Gastroesophageal sphincter (tissue), 4 donors: ENCODE measurements at regions not wholly inside any gene's neighbourhood (a gene's known extent, or its start where the extent isn't known, plus 50 kb on each side); places are given as distances from the start of the nearest gene placed in this dataset.

ENCODE experiments used
- ATAC-seq: fragments of 150-250 bp; one replicate; pipeline ENCODE4 v1.9.1; 2016; ENCODE audit warnings: mild to moderate bottlenecking, moderate library complexity
- H3K27ac ChIP-seq, 4 donors: fragments of 200-600 bp; sonication (generic) in 3 of 4; 1 replicate in 3 of 4; 2 replicates in 1 of 4; pipeline ENCODE4 v1.5.1; 2016 to 2019
- H3K27me3 ChIP-seq: fragments of 200-600 bp; sonication (generic); one replicate; pipeline ENCODE4 v1.5.1; 2019
- H3K36me3 ChIP-seq, 2 donors: fragments of 200-600 bp; sonication (generic); one replicate each; pipeline ENCODE4 v1.5.1; 2019; ENCODE audit warnings: control low read depth in 1 of 2
- H3K4me1 ChIP-seq, 3 donors: fragments of 200-600 bp; sonication (generic); 1 replicate in 2 of 3; 2 replicates in 1 of 3; pipeline ENCODE4 v1.5.1; 2016 to 2019; ENCODE audit warnings: control low read depth in 2 of 3
- H3K4me3 ChIP-seq, 2 donors: fragments of 200-600 bp; sonication (generic); one replicate each; pipeline ENCODE4 v1.5.1; 2019; ENCODE audit warnings: mild to moderate bottlenecking in 1 of 2, moderate library complexity in 1 of 2
- H3K9me3 ChIP-seq, 3 donors: fragments of 200-600 bp; sonication (generic); one replicate each; pipeline ENCODE4 v1.5.1; 2017 to 2019; ENCODE audit warnings: control low read depth in 2 of 3
- EP300 ChIP-seq: sonication (generic); formaldehyde crosslinking; IDR thresholded peaks from one replicate; pipeline ENCODE4 v1.6.1; 2017; ENCODE audit warnings: antibody characterized with exemption, mild to moderate bottlenecking
- POLR2A ChIP-seq, 2 donors: fragments of 450-650 bp; IDR thresholded peaks; one replicate each; pipeline ENCODE4 v1.6.1; 2017; ENCODE audit warnings: antibody characterized with exemption in 2 of 2, mild to moderate bottlenecking in 2 of 2, moderate library complexity in 1 of 2
- POLR2AphosphoS5 ChIP-seq: sonication (generic); formaldehyde crosslinking; IDR thresholded peaks from one replicate; pipeline ENCODE4 v1.6.1; 2017; ENCODE audit warnings: antibody characterized with exemption
- WGBS, 2 donors: methylation state at CpG; one replicate each; pipeline ENCODE4 v1.1.5; 2018; ENCODE audit warnings: low coverage in 1 of 2; 5-methylcytosine and 5-hydroxymethylcytosine counted together
- TF ChIP-seq, protein P1 (sequence below), 4 experiments: fragments of 200-600 bp in 2 of 4; fragments of 450-650 bp in 2 of 4; sonication (generic) in 1 of 4; IDR thresholded peaks; one replicate each; pipeline ENCODE4 v1.5.1; 2017 to 2019; ENCODE audit warnings: antibody characterized with exemption in 4 of 4, mild to moderate bottlenecking in 2 of 4, moderate library complexity in 2 of 4

DNA sequence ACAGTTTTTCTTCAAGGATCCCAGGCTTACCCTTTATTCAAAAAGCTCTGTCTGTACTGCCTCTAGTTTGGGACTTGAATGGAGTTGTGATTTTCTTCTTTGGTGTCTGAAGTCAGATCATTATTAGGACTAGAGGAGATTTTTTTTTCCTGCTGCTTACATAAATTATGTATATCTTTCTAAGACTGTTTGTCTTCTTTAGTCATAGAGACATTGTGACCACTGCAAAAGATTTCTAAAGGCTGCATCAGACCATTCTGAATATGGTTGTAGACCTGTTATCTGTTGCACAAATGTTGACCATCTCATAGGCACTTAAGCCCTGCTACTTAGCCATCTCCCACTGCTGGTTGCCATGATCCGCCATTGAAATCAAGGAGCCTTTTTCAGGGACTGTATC, 238.5 kb upstream of the SMARCA2 start:
- no peak for ATAC-seq

DNA sequence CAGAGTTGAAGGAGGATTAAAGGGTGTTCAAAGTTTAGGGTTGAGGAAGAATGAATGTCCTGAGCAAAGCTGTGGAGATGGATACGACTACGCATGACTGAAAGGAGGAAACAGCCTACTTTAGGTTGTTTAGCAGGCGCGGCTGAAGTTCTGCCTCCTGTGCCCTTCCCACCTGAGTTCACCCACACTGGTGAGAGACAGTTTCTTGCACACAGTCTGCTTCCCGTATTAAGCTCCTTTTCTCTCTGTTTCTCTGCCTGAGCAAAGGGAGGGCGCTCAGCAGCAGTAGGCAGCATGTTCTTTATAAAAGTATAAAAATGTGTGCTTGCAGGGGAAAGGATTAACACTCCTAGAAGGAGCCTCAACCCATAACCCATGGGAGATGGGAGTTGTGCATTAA, 224.0 kb upstream of the SMARCA2 start:
- 84% methylated on average over 6 of the region's 6 CpGs; no CpG with 5 or more reads in 1 of the 2 donors for WGBS, 2 donors
- no peaks in the 10 kb centered on the region for H3K27me3 ChIP-seq
- no peak overlapping the region for H3K27ac ChIP-seq
- no peaks in the 10 kb centered on the region for H3K36me3 ChIP-seq
- H3K4me1 ChIP-seq, result no peaks in the 10 kb centered on the region
- TF ChIP-seq, protein P1, sequence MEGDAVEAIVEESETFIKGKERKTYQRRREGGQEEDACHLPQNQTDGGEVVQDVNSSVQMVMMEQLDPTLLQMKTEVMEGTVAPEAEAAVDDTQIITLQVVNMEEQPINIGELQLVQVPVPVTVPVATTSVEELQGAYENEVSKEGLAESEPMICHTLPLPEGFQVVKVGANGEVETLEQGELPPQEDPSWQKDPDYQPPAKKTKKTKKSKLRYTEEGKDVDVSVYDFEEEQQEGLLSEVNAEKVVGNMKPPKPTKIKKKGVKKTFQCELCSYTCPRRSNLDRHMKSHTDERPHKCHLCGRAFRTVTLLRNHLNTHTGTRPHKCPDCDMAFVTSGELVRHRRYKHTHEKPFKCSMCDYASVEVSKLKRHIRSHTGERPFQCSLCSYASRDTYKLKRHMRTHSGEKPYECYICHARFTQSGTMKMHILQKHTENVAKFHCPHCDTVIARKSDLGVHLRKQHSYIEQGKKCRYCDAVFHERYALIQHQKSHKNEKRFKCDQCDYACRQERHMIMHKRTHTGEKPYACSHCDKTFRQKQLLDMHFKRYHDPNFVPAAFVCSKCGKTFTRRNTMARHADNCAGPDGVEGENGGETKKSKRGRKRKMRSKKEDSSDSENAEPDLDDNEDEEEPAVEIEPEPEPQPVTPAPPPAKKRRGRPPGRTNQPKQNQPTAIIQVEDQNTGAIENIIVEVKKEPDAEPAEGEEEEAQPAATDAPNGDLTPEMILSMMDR (IDR thresholded peaks at IDR 0.05), result no peak
- TF ChIP-seq POLR2AphosphoS5 (no peak), POLR2A (IDR thresholded peaks at IDR 0.05) (no peak), EP300 (no peak)
- H3K9me3 ChIP-seq, result no peaks in the 10 kb centered on the region
- H3K4me3 ChIP-seq, result no peak overlapping the region
- no peak for ATAC-seq

More for the DNA sequence above, 238.5 kb upstream of the SMARCA2 start:
- H3K27ac ChIP-seq, result no peak overlapping the region
- H3K4me1 ChIP-seq, result no peaks in the 10 kb centered on the region
- no peak overlapping the region for H3K4me3 ChIP-seq
- no peaks in the 10 kb centered on the region for H3K27me3 ChIP-seq
- H3K36me3 ChIP-seq, result no peaks in the 10 kb centered on the region
- 64 to 100% methylated on average over 1 of the region's 1 CpG for WGBS, 2 donors
- TF ChIP-seq POLR2AphosphoS5 (no peak), POLR2A (IDR thresholded peaks at IDR 0.05) (no peak), EP300 (no peak)
- TF ChIP-seq, protein P1 (IDR thresholded peaks at IDR 0.05), result no peak
- H3K9me3 ChIP-seq, result peaks cover 0 to 3% (median 0%) of the 10 kb centered on the region in 3 donors

DNA sequence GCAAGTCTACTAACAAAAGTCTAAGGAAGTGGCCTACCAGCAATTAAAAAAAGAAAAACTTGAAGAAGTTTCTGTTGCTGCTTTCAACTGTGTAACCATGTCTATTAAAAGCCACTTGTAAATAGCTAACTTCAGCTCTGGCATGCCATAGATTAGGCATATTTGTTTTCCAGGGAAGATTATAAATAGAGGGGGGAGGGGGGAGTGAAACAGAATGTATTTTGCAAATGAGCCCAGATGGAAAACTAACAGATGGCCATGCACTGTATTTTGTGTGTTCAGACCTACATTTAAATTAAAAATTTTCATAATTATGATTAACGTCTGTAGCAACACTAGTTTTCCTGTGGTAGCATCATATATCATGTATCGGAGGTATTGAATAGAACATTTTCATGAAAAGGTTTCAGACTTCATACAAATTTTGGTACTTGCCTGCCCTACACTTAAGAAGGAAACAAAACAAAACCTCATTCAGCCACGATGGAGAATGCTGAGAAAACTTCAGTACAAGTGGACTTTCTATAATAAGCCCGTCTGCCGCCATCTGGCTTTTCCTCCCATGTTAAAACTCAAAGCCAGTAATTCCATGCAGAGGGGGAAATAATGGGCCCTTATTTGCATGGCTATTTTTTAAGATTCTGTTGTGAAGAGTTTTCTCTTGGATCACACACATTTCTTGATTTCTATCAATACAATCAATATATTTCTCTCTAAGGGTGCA, 220.4 kb upstream of the SMARCA2 start:
- no peaks in the 10 kb centered on the region for H3K36me3 ChIP-seq
- no peaks in the 10 kb centered on the region for H3K27me3 ChIP-seq
- no peak overlapping the region for H3K27ac ChIP-seq
- no peak overlapping the region for H3K4me3 ChIP-seq
- no peaks in the 10 kb centered on the region for H3K4me1 ChIP-seq
- H3K9me3 ChIP-seq, result no peaks in the 10 kb centered on the region
- TF ChIP-seq, protein P1 (IDR thresholded peaks at IDR 0.05), result no peak
- TF ChIP-seq EP300, result no peak
- TF ChIP-seq POLR2A (IDR thresholded peaks at IDR 0.05), result no peak
- TF ChIP-seq POLR2AphosphoS5, result no peak
- no peak for ATAC-seq
- 77 to 85% methylated on average over 5 of the region's 5 CpGs for WGBS, 2 donors

DNA sequence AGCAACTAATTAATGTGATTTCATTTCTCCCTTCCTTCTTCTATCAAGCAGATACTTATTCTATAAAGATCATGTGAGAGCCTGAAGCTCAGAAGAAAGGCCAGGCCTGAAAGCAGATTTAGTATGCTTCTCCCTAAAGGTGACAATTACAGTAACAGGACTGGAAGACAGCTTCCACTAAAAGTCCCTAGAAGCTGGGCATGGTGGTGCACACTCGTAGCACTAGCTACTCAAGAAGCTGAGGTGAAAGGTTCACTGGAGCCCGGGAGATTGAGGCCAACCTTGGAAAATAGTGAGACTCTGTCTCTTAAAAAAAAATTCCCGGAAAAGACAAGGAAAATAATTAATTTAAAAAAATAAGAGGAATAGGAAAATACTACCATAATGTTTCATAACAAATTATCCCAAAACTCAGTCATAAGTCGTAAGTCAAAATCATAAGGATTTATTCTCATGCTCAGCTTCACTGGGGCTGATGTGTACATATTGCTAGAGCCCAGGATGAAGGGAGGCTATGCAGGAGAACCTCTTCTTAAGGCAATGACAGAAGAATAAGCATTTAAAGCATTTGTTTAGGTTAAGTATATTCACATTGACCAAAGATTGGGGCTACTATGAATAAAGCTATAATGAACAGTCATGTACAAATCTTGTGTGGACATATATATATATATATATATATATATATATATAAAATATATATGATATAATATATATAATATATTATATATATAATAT, 210.8 kb upstream of the SMARCA2 start:
- Histone ChIP-seq H3K27me3 (no peaks in the 10 kb centered on the region), H3K36me3 (no peaks in the 10 kb centered on the region), H3K9me3 (no peaks in the 10 kb centered on the region), H3K27ac (no peak overlapping the region), H3K4me3 (no peak overlapping the region), H3K4me1 (no peaks in the 10 kb centered on the region)
- TF ChIP-seq POLR2AphosphoS5, result no peak
- TF ChIP-seq, protein P1 (IDR thresholded peaks at IDR 0.05), result no peak
- no peak for TF ChIP-seq EP300
- no peak for TF ChIP-seq POLR2A (IDR thresholded peaks at IDR 0.05)
- ATAC-seq, result no peak
- 85 to 87% methylated on average over 4 of the region's 4 CpGs for WGBS, 2 donors

DNA sequence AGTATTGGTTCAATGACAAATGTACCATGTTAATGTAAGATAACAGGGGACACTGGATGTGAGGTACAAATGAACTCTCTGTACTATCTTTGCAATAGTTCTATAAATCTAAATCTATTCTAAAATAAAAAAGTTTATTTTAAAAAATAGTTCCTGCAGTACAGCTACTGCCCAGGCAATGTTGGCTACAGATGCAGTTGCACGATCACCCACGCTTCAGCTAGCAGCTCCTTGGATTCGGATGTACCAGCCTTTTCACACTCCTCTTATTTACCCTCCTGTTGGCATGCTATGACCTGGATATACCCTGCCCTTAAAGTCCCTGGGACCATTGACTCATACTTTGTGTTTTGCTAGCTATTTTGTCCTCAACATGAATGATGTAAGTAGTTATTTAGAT, 185.4 kb upstream of the SMARCA2 start:
- ATAC-seq, result no peak
- no peak overlapping the region for H3K4me3 ChIP-seq
- WGBS, 2 donors, result 77% methylated on average over 3 of the region's 3 CpGs
- H3K27ac ChIP-seq, result no peak overlapping the region
- no peaks in the 10 kb centered on the region for H3K4me1 ChIP-seq
- peaks cover 13% of the 10 kb centered on the region for H3K27me3 ChIP-seq
- TF ChIP-seq EP300, result no peak
- TF ChIP-seq, protein P1 (IDR thresholded peaks at IDR 0.05), result no peak
- TF ChIP-seq POLR2A (IDR thresholded peaks at IDR 0.05), result no peak
- TF ChIP-seq POLR2AphosphoS5, result no peak
- no peaks in the 10 kb centered on the region for H3K36me3 ChIP-seq
- H3K9me3 ChIP-seq, result no peaks in the 10 kb centered on the region
